CD4-positive, alpha-beta T cell (primary cell): ENCODE measurements at regions not wholly inside any gene's neighbourhood (a gene's known extent, or its start where the extent isn't known, plus 50 kb on each side); places are given as distances from the start of the nearest gene placed in this dataset.

ENCODE experiments used
- ATAC-seq: fragments of 200-7000 bp; cut with Tn5 transposase; one replicate; pipeline ENCODE4 v1.10.0; 2022; ENCODE audit warnings: mild to moderate bottlenecking; ENCODE audit not compliant: poor library complexity
- CTCF ChIA-PET: fragments of 350-600 bp; sonication (Branson Sonifier 250); formaldehyde crosslinking; loops from one replicate; lab custom pipeline; 2021; ENCODE audit warnings: antibody characterized with exemption, inconsistent platforms; lab: Charles Lee
- POLR2A ChIA-PET: fragments of 350-600 bp; sonication (Branson Sonifier 250); formaldehyde crosslinking; loops from one replicate; lab custom pipeline; 2021; ENCODE audit warnings: antibody characterized with exemption, inconsistent platforms; lab: Charles Lee
- DNase-seq, 14 experiments: peaks; one replicate each; pipeline ENCODE4 v3.0.0-alpha.2; 2013 to 2020; ENCODE audit warnings: mixed read lengths in 2 of 14
- H3K27ac ChIP-seq, 2 donors: one replicate each; pipeline versions ENCODE4 v1.5.1 to v1.7.0; 2013; ENCODE audit warnings: low read length in 2 of 2, low read depth in 1 of 2, mild to moderate bottlenecking in 1 of 2
- H3K27me3 ChIP-seq, 2 experiments: 1 replicate in 1 of 2; 2 replicates in 1 of 2; pipeline versions ENCODE4 v1.6.1 to v1.7.0; 2013; ENCODE audit warnings: low read length in 2 of 2, control low read depth in 1 of 2, mild to moderate bottlenecking in 1 of 2, moderate library complexity in 1 of 2; ENCODE audit not compliant: insufficient read depth in 2 of 2, control insufficient read depth in 1 of 2
- H3K36me3 ChIP-seq: one replicate; pipeline ENCODE4 v1.6.1; 2013; ENCODE audit warnings: low read length, control low read depth; ENCODE audit not compliant: insufficient read depth
- H3K4me1 ChIP-seq: one replicate; pipeline ENCODE4 v1.6.1; 2013; ENCODE audit warnings: low read length, control low read depth; ENCODE audit not compliant: insufficient read depth
- H3K4me3 ChIP-seq: one replicate; pipeline ENCODE4 v1.5.1; 2013; ENCODE audit warnings: mild to moderate bottlenecking, low read length, moderate library complexity
- H3K9me3 ChIP-seq, 2 experiments: 1 replicate in 1 of 2; 2 replicates in 1 of 2; pipeline versions ENCODE4 v1.6.1 to v1.7.0; 2013; ENCODE audit warnings: low read length in 2 of 2, mild to moderate bottlenecking in 2 of 2, control low read depth in 1 of 2, moderate library complexity in 1 of 2; ENCODE audit not compliant: control insufficient read depth in 1 of 2, insufficient read depth in 1 of 2
- H3K27ac Mint-ChIP-seq: one replicate; pipeline ENCODE4 v1.8.0; 2020; ENCODE audit warnings: mixed read lengths
- H3K27me3 Mint-ChIP-seq: one replicate; pipeline ENCODE4 v1.8.0; 2021; ENCODE audit warnings: mixed read lengths
- H3K36me3 Mint-ChIP-seq: one replicate; pipeline ENCODE4 v1.8.0; 2021; ENCODE audit warnings: low read depth, mixed read lengths
- H3K4me1 Mint-ChIP-seq: one replicate; pipeline ENCODE4 v1.8.0; 2021; ENCODE audit warnings: low read depth, mixed read lengths
- H3K4me3 Mint-ChIP-seq: one replicate; pipeline ENCODE4 v1.8.0; 2020; ENCODE audit warnings: mild to moderate bottlenecking, mixed read lengths
- H3K9me3 Mint-ChIP-seq: one replicate; pipeline ENCODE4 v1.8.0; 2020; ENCODE audit warnings: mixed read lengths
- CTCF ChIP-seq: fragments of 200-600 bp; IDR thresholded peaks from one replicate; pipeline ENCODE4 v1.8.0; 2022; ENCODE audit warnings: antibody characterized with exemption, mild to moderate bottlenecking
- intact Hi-C, 2 experiments: fragments of 100-400 bp; cut with DNase I in 1 of 2; cut with micrococcal nuclease in 1 of 2; formaldehyde crosslinking; loops; one replicate each; pipeline versions ENCODE4 v1.15.1 to v1.9.0; 2023 to 2025; cut with DNase I, micrococcal nuclease

- no peaks in the 10 kb centered on the region for H3K4me1 Mint-ChIP-seq
- H3K27ac Mint-ChIP-seq = no peak overlapping the region
- ATAC-seq = no peak
- H3K4me3 Mint-ChIP-seq = no peak overlapping the region
- Histone ChIP-seq H3K9me3 (peaks cover 0 to 11% of the 10 kb centered on the region in 2 experiments), H3K27me3 (no peaks in the 10 kb centered on the region), H3K4me3 (no peak overlapping the region), H3K36me3 (no peaks in the 10 kb centered on the region), H3K27ac (no peak overlapping the region), H3K4me1 (no peaks in the 10 kb centered on the region)
- H3K36me3 Mint-ChIP-seq = no peaks in the 10 kb centered on the region
- CTCF ChIA-PET = no interaction called here
- intact Hi-C loops = no loop called here
- POLR2A ChIA-PET = no interaction called here
- DNase-seq = no peak
- peaks cover 15% of the 10 kb centered on the region for H3K27me3 Mint-ChIP-seq
- TF ChIP-seq CTCF = no peak
- no peaks in the 10 kb centered on the region for H3K9me3 Mint-ChIP-seq
Measured at GRCh38 chr5:2393556-2393955, 357.9 kb downstream of the IRX2 start.

GRCh38 chr5:2391566-2391965 is 359.9 kb downstream of the IRX2 start:
- no peaks in the 10 kb centered on the region for H3K4me1 ChIP-seq
- H3K36me3 Mint-ChIP-seq = no peaks in the 10 kb centered on the region
- intact Hi-C loops = no loop called here
- DNase-seq = no peak
- H3K27ac ChIP-seq = no peak overlapping the region
- no peak overlapping the region for H3K4me3 Mint-ChIP-seq
- H3K9me3 ChIP-seq = peaks cover 0 to 12% of the 10 kb centered on the region in 2 experiments
- H3K4me1 Mint-ChIP-seq = no peaks in the 10 kb centered on the region
- no peak for ATAC-seq
- peaks cover 15% of the 10 kb centered on the region for H3K27me3 Mint-ChIP-seq
- H3K27me3 ChIP-seq = no peaks in the 10 kb centered on the region
- H3K36me3 ChIP-seq = no peaks in the 10 kb centered on the region
- no peak overlapping the region for H3K4me3 ChIP-seq
- POLR2A ChIA-PET = no interaction called here
- no peak overlapping the region for H3K27ac Mint-ChIP-seq
- TF ChIP-seq CTCF = no peak
- CTCF ChIA-PET = no interaction called here
- H3K9me3 Mint-ChIP-seq = no peaks in the 10 kb centered on the region

GRCh38 chr5:2391021-2391420 is 360.5 kb downstream of the IRX2 start:
- Mint-ChIP-seq H3K4me1 (no peaks in the 10 kb centered on the region), H3K36me3 (no peaks in the 10 kb centered on the region), H3K27ac (no peak overlapping the region), H3K9me3 (no peaks in the 10 kb centered on the region), H3K27me3 (peaks cover 15% of the 10 kb centered on the region), H3K4me3 (no peak overlapping the region)
- H3K4me3 ChIP-seq = no peak overlapping the region
- H3K27ac ChIP-seq = no peak overlapping the region
- CTCF ChIA-PET = no interaction called here
- DNase-seq = no peak
- intact Hi-C loops = no loop called here
- no peak for TF ChIP-seq CTCF
- ATAC-seq = no peak
- POLR2A ChIA-PET = no interaction called here
- no peaks in the 10 kb centered on the region for H3K27me3 ChIP-seq
- no peaks in the 10 kb centered on the region for H3K36me3 ChIP-seq
- H3K9me3 ChIP-seq = peaks cover 0 to 12% of the 10 kb centered on the region in 2 experiments
- H3K4me1 ChIP-seq = no peaks in the 10 kb centered on the region
